GM23338 (cell line): ENCODE measurements at regions not wholly inside any gene's neighbourhood (a gene's known extent, or its start where the extent isn't known, plus 50 kb on each side); places are given as distances from the start of the nearest gene placed in this dataset.

ENCODE experiments used
- CREB1 ChIP-seq: fragments of 250-450 bp; sonication (Bioruptor Pico); IDR thresholded peaks from 2 replicates; pipeline ENCODE4 v1.5.0; 2020; ENCODE audit warnings: low read depth, mild to moderate bottlenecking, moderate library complexity
- CTCF ChIP-seq, 2 experiments: fragments of 200-600 bp in 1 of 2; sonication (generic) in 1 of 2; conservative IDR thresholded peaks; 2 replicates each; pipeline versions ENCODE4 v1.5.1 to v1.6.1; 2016 to 2017; ENCODE audit warnings: antibody characterized with exemption in 2 of 2, low read depth in 2 of 2, mild to moderate bottlenecking in 2 of 2, moderate library complexity in 1 of 2
- ETS1 ChIP-seq: IDR thresholded peaks from 2 replicates; pipeline ENCODE4 v1.6.1; 2016; ENCODE audit warnings: antibody characterized with exemption
- EZH2 ChIP-seq: fragments of 200-600 bp; sonication (generic); IDR thresholded peaks from one replicate; pipeline ENCODE4 v1.8.0; 2017; ENCODE audit warnings: antibody characterized with exemption, mild to moderate bottlenecking, low read depth; ENCODE audit not compliant: unreplicated experiment
- EZH2phosphoT487 ChIP-seq: fragments of 200-600 bp; sonication (generic); IDR thresholded peaks from one replicate; pipeline ENCODE4 v1.8.1; 2018; ENCODE audit warnings: antibody characterized with exemption; ENCODE audit not compliant: unreplicated experiment
- JUNB ChIP-seq: IDR thresholded peaks from one replicate; pipeline ENCODE4 v1.6.1; 2016; ENCODE audit warnings: antibody characterized with exemption; ENCODE audit not compliant: unreplicated experiment
- NANOG ChIP-seq: IDR thresholded peaks from 2 replicates; pipeline ENCODE4 v1.6.1; 2016; ENCODE audit warnings: antibody characterized with exemption, borderline replicate concordance
- POLR2AphosphoS5 ChIP-seq: IDR thresholded peaks from 2 replicates; pipeline ENCODE4 v1.6.1; 2016; ENCODE audit warnings: antibody characterized with exemption, low read depth
- STAT1 ChIP-seq: IDR thresholded peaks from one replicate; pipeline ENCODE4 v1.6.1; 2016; ENCODE audit warnings: antibody characterized with exemption; ENCODE audit not compliant: unreplicated experiment
- ZNF114 ChIP-seq: fragments of 250-450 bp; sonication (Bioruptor Pico); IDR thresholded peaks from 2 replicates; pipeline ENCODE4 v1.5.0; 2020; ENCODE audit warnings: mild to moderate bottlenecking, moderate library complexity
- ZNF331 ChIP-seq: fragments of 250-450 bp; sonication (Bioruptor Pico); IDR thresholded peaks from 2 replicates; pipeline ENCODE4 v1.5.0; 2020; ENCODE audit warnings: low read depth, mild to moderate bottlenecking, moderate library complexity
- TF ChIP-seq, protein P1 (sequence below): IDR thresholded peaks from one replicate; pipeline ENCODE4 v1.6.1; 2018; ENCODE audit warnings: antibody characterized with exemption; ENCODE audit not compliant: unreplicated experiment
- TF ChIP-seq, protein P2 (sequence below): fragments of 250-450 bp; sonication (Bioruptor Pico); IDR thresholded peaks from 2 replicates; pipeline ENCODE4 v1.5.0; 2020; ENCODE audit warnings: mild to moderate bottlenecking, moderate library complexity

GRCh38 chr2:66872081-66872985 is 437.4 kb downstream of the MEIS1 start:
- TF ChIP-seq, protein P1, sequence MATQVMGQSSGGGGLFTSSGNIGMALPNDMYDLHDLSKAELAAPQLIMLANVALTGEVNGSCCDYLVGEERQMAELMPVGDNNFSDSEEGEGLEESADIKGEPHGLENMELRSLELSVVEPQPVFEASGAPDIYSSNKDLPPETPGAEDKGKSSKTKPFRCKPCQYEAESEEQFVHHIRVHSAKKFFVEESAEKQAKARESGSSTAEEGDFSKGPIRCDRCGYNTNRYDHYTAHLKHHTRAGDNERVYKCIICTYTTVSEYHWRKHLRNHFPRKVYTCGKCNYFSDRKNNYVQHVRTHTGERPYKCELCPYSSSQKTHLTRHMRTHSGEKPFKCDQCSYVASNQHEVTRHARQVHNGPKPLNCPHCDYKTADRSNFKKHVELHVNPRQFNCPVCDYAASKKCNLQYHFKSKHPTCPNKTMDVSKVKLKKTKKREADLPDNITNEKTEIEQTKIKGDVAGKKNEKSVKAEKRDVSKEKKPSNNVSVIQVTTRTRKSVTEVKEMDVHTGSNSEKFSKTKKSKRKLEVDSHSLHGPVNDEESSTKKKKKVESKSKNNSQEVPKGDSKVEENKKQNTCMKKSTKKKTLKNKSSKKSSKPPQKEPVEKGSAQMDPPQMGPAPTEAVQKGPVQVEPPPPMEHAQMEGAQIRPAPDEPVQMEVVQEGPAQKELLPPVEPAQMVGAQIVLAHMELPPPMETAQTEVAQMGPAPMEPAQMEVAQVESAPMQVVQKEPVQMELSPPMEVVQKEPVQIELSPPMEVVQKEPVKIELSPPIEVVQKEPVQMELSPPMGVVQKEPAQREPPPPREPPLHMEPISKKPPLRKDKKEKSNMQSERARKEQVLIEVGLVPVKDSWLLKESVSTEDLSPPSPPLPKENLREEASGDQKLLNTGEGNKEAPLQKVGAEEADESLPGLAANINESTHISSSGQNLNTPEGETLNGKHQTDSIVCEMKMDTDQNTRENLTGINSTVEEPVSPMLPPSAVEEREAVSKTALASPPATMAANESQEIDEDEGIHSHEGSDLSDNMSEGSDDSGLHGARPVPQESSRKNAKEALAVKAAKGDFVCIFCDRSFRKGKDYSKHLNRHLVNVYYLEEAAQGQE: no peak
- TF ChIP-seq CTCF (conservative IDR thresholded peaks at IDR 0.05; ENCODE audit: low read depth in 2 of 2) (no peak), POLR2AphosphoS5 (no peak), EZH2 (no peak), STAT1 (no peak), EZH2phosphoT487 (no peak), JUNB (no peak), ZNF331 (CRISPR knock-in tag) (no peak), ETS1 (no peak), CREB1 (CRISPR knock-in tag) (no peak), ZNF114 (no peak), NANOG (no peak)
- TF ChIP-seq, protein P2, sequence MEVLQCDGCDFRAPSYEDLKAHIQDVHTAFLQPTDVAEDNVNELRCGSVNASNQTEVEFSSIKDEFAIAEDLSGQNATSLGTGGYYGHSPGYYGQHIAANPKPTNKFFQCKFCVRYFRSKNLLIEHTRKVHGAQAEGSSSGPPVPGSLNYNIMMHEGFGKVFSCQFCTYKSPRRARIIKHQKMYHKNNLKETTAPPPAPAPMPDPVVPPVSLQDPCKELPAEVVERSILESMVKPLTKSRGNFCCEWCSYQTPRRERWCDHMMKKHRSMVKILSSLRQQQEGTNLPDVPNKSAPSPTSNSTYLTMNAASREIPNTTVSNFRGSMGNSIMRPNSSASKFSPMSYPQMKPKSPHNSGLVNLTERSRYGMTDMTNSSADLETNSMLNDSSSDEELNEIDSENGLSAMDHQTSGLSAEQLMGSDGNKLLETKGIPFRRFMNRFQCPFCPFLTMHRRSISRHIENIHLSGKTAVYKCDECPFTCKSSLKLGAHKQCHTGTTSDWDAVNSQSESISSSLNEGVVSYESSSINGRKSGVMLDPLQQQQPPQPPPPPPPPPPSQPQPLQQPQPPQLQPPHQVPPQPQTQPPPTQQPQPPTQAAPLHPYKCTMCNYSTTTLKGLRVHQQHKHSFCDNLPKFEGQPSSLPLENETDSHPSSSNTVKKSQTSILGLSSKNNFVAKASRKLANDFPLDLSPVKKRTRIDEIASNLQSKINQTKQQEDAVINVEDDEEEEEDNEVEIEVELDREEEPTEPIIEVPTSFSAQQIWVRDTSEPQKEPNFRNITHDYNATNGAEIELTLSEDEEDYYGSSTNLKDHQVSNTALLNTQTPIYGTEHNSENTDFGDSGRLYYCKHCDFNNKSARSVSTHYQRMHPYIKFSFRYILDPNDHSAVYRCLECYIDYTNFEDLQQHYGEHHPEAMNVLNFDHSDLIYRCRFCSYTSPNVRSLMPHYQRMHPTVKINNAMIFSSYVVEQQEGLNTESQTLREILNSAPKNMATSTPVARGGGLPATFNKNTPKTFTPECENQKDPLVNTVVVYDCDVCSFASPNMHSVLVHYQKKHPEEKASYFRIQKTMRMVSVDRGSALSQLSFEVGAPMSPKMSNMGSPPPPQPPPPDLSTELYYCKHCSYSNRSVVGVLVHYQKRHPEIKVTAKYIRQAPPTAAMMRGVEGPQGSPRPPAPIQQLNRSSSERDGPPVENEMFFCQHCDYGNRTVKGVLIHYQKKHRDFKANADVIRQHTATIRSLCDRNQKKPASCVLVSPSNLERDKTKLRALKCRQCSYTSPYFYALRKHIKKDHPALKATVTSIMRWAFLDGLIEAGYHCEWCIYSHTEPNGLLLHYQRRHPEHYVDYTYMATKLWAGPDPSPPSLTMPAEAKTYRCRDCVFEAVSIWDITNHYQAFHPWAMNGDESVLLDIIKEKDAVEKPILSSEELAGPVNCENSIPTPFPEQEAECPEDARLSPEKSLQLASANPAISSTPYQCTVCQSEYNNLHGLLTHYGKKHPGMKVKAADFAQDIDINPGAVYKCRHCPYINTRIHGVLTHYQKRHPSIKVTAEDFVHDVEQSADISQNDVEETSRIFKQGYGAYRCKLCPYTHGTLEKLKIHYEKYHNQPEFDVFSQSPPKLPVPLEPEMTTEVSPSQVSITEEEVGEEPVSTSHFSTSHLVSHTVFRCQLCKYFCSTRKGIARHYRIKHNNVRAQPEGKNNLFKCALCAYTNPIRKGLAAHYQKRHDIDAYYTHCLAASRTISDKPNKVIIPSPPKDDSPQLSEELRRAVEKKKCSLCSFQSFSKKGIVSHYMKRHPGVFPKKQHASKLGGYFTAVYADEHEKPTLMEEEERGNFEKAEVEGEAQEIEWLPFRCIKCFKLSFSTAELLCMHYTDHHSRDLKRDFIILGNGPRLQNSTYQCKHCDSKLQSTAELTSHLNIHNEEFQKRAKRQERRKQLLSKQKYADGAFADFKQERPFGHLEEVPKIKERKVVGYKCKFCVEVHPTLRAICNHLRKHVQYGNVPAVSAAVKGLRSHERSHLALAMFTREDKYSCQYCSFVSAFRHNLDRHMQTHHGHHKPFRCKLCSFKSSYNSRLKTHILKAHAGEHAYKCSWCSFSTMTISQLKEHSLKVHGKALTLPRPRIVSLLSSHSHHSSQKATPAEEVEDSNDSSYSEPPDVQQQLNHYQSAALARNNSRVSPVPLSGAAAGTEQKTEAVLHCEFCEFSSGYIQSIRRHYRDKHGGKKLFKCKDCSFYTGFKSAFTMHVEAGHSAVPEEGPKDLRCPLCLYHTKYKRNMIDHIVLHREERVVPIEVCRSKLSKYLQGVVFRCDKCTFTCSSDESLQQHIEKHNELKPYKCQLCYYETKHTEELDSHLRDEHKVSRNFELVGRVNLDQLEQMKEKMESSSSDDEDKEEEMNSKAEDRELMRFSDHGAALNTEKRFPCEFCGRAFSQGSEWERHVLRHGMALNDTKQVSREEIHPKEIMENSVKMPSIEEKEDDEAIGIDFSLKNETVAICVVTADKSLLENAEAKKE (CRISPR knock-in tag): no peak
